ENCODE measurements at regions not wholly inside any gene's neighbourhood (a gene's known extent, or its start where the extent isn't known, plus 50 kb on each side); places are given as distances from the start of the nearest gene placed in this dataset.

- H3K4me1 Mint-ChIP-seq, result no peaks in the 10 kb centered on the region
- H3K36me3 Mint-ChIP-seq, result no peaks in the 10 kb centered on the region
- no peak for DNase-seq
- no peak overlapping the region for H3K27ac Mint-ChIP-seq
- no peak overlapping the region for H3K4me3 Mint-ChIP-seq
- peaks cover 0 to 4% (median 0%) of the 10 kb centered on the region in 6 donors for H3K9me3 Mint-ChIP-seq
- H3K27me3 Mint-ChIP-seq (ENCODE audit: low read depth in 3 of 3), result no peaks in the 10 kb centered on the region
Measured at GRCh38 chr2:40734797-40735196, 282.9 kb upstream of the SLC8A1 start.

GRCh38 chr2:40737180-40737579 lies 285.3 kb upstream of the SLC8A1 start:
- Mint-ChIP-seq H3K4me1 (no peaks in the 10 kb centered on the region), H3K27ac (no peak overlapping the region), H3K4me3 (no peak overlapping the region)

GRCh38 chr2:40740419-40740818 lies 288.5 kb upstream of the SLC8A1 start:
- Mint-ChIP-seq H3K4me1 (no peaks in the 10 kb centered on the region), H3K4me3 (no peak overlapping the region), H3K27ac (no peak overlapping the region), H3K36me3 (no peaks in the 10 kb centered on the region), H3K9me3 (peaks cover 0 to 8% (median 3%) of the 10 kb centered on the region in 6 donors), H3K27me3 (ENCODE audit: low read depth in 3 of 3) (no peaks in the 10 kb centered on the region)
- DNase-seq, result no peak

More at GRCh38 chr2:40737180-40737579, 285.3 kb upstream of the SLC8A1 start:
- no peak for DNase-seq
- peaks cover 0 to 4% (median 0%) of the 10 kb centered on the region in 6 donors for H3K9me3 Mint-ChIP-seq
- H3K36me3 Mint-ChIP-seq, result no peaks in the 10 kb centered on the region
- H3K27me3 Mint-ChIP-seq (ENCODE audit: low read depth in 3 of 3), result no peaks in the 10 kb centered on the region

- Mint-ChIP-seq H3K9me3 (peaks cover 0 to 9% (median 3%) of the 10 kb centered on the region in 6 donors), H3K36me3 (no peaks in the 10 kb centered on the region), H3K4me1 (no peaks in the 10 kb centered on the region), H3K4me3 (no peak overlapping the region), H3K27ac (no peak overlapping the region), H3K27me3 (ENCODE audit: low read depth in 3 of 3) (no peaks in the 10 kb centered on the region)
- no peak for DNase-seq
Measured at GRCh38 chr2:40741532-40741931, 289.6 kb upstream of the SLC8A1 start.

- Mint-ChIP-seq H3K4me1 (no peaks in the 10 kb centered on the region), H3K4me3 (no peak overlapping the region), H3K9me3 (peaks cover 0 to 9% (median 0%) of the 10 kb centered on the region in 6 donors), H3K27me3 (ENCODE audit: low read depth in 3 of 3) (no peaks in the 10 kb centered on the region), H3K36me3 (no peaks in the 10 kb centered on the region), H3K27ac (no peak overlapping the region)
- DNase-seq, result no peak
Measured at GRCh38 chr2:40746191-40746590, 294.3 kb upstream of the SLC8A1 start.

GRCh38 chr2:40751981-40752380 lies 300.1 kb upstream of the SLC8A1 start:
- Mint-ChIP-seq H3K27me3 (ENCODE audit: low read depth in 3 of 3) (peaks cover 0 to 2% (median 0%) of the 10 kb centered on the region in 3 donors), H3K36me3 (no peaks in the 10 kb centered on the region), H3K27ac (no peak overlapping the region), H3K4me3 (no peak overlapping the region), H3K4me1 (no peaks in the 10 kb centered on the region), H3K9me3 (peaks cover 0 to 7% (median 0%) of the 10 kb centered on the region in 6 donors)
- DNase-seq, result no peak

GRCh38 chr2:40752796-40753195 lies 300.9 kb upstream of the SLC8A1 start:
- no peaks in the 10 kb centered on the region for H3K4me1 Mint-ChIP-seq
- no peak overlapping the region for H3K27ac Mint-ChIP-seq
- H3K9me3 Mint-ChIP-seq, result peaks cover 0 to 7% (median 0%) of the 10 kb centered on the region in 6 donors
- H3K4me3 Mint-ChIP-seq, result no peak overlapping the region
- no peak for DNase-seq
- H3K36me3 Mint-ChIP-seq, result no peaks in the 10 kb centered on the region
- H3K27me3 Mint-ChIP-seq (ENCODE audit: low read depth in 3 of 3), result peaks cover 0 to 2% (median 0%) of the 10 kb centered on the region in 3 donors

GRCh38 chr2:40754912-40755311 lies 303.0 kb upstream of the SLC8A1 start:
- Mint-ChIP-seq H3K4me3 (no peak overlapping the region), H3K36me3 (no peaks in the 10 kb centered on the region), H3K4me1 (peaks cover 1 to 15% of the 10 kb centered on the region in 2 donors), H3K9me3 (peaks cover 0 to 7% (median 0%) of the 10 kb centered on the region in 6 donors), H3K27ac (no peak overlapping the region), H3K27me3 (ENCODE audit: low read depth in 3 of 3) (peaks cover 0 to 2% (median 0%) of the 10 kb centered on the region in 3 donors)
- DNase-seq, result no peak

- no peak overlapping the region for H3K4me3 Mint-ChIP-seq
- peaks cover 0 to 9% (median 2%) of the 10 kb centered on the region in 6 donors for H3K9me3 Mint-ChIP-seq
- no peak overlapping the region for H3K27ac Mint-ChIP-seq
- no peak for DNase-seq
- peaks cover 0 to 2% (median 0%) of the 10 kb centered on the region in 3 donors for H3K27me3 Mint-ChIP-seq (ENCODE audit: low read depth in 3 of 3)
- no peaks in the 10 kb centered on the region for H3K36me3 Mint-ChIP-seq
- H3K4me1 Mint-ChIP-seq, result peaks cover 1 to 15% of the 10 kb centered on the region in 2 donors
Measured at GRCh38 chr2:40758401-40759155, 306.7 kb upstream of the SLC8A1 start.

- Mint-ChIP-seq H3K4me1 (peaks cover 1 to 15% of the 10 kb centered on the region in 2 donors), H3K27ac (no peak overlapping the region), H3K9me3 (peaks cover 0 to 4% (median 2%) of the 10 kb centered on the region in 6 donors), H3K27me3 (ENCODE audit: low read depth in 3 of 3) (peaks cover 0 to 2% (median 0%) of the 10 kb centered on the region in 3 donors), H3K4me3 (no peak overlapping the region), H3K36me3 (no peaks in the 10 kb centered on the region)
- no peak for DNase-seq
Measured at GRCh38 chr2:40760071-40760666, 308.3 kb upstream of the SLC8A1 start.

GRCh38 chr2:40773291-40773690 lies 321.4 kb upstream of the SLC8A1 start:
- no peak for DNase-seq
- Mint-ChIP-seq H3K27me3 (ENCODE audit: low read depth in 3 of 3) (peaks cover 0 to 1% (median 0%) of the 10 kb centered on the region in 3 donors), H3K4me3 (no peak overlapping the region), H3K9me3 (peaks cover 2 to 29% (median 10%) of the 10 kb centered on the region in 6 donors), H3K4me1 (no peaks in the 10 kb centered on the region), H3K27ac (no peak overlapping the region), H3K36me3 (no peaks in the 10 kb centered on the region)

GRCh38 chr2:40783704-40784103 lies 331.8 kb upstream of the SLC8A1 start:
- no peaks in the 10 kb centered on the region for H3K4me1 Mint-ChIP-seq
- no peak overlapping the region for H3K4me3 Mint-ChIP-seq
- no peaks in the 10 kb centered on the region for H3K27me3 Mint-ChIP-seq (ENCODE audit: low read depth in 3 of 3)
- no peak for DNase-seq
- no peaks in the 10 kb centered on the region for H3K36me3 Mint-ChIP-seq
- no peak overlapping the region for H3K27ac Mint-ChIP-seq
- H3K9me3 Mint-ChIP-seq, result peaks cover 2 to 32% (median 7%) of the 10 kb centered on the region in 6 donors

- no peak for DNase-seq
Measured at GRCh38 chr2:40786636-40787035, 334.7 kb upstream of the SLC8A1 start.

GRCh38 chr2:40797120-40797519 lies 345.2 kb upstream of the SLC8A1 start:
- Mint-ChIP-seq H3K4me1 (no peaks in the 10 kb centered on the region), H3K27ac (no peak overlapping the region), H3K27me3 (ENCODE audit: low read depth in 3 of 3) (no peaks in the 10 kb centered on the region), H3K36me3 (no peaks in the 10 kb centered on the region), H3K4me3 (no peak overlapping the region), H3K9me3 (peaks cover 0 to 6% (median 3%) of the 10 kb centered on the region in 6 donors)
- DNase-seq, result no peak

More at GRCh38 chr2:40786636-40787035, 334.7 kb upstream of the SLC8A1 start:
- no peak overlapping the region for H3K27ac Mint-ChIP-seq
- H3K4me1 Mint-ChIP-seq, result no peaks in the 10 kb centered on the region
- peaks cover 0 to 2% (median 0%) of the 10 kb centered on the region in 3 donors for H3K27me3 Mint-ChIP-seq (ENCODE audit: low read depth in 3 of 3)
- H3K36me3 Mint-ChIP-seq, result no peaks in the 10 kb centered on the region
- H3K9me3 Mint-ChIP-seq, result peaks cover 2 to 21% (median 7%) of the 10 kb centered on the region in 6 donors
- no peak overlapping the region for H3K4me3 Mint-ChIP-seq

All from immature natural killer cell (primary cell).